Osteocyte (in vitro differentiated cells): ENCODE measurements at regions not wholly inside any gene's neighbourhood (a gene's known extent, or its start where the extent isn't known, plus 50 kb on each side); places are given as distances from the start of the nearest gene placed in this dataset.

Experiments used
- DNase-seq: peaks from one replicate; pipeline ENCODE4 v3.0.0; 2021; ENCODE audit warnings: mixed read lengths; ENCODE audit not compliant: unreplicated experiment; ENCODE audit errors: extremely low spot score
- H3K27ac Mint-ChIP-seq: one replicate; pipeline ENCODE4 v1.8.0; 2021; ENCODE audit warnings: mild to moderate bottlenecking, mixed read lengths; ENCODE audit not compliant: unreplicated experiment
- H3K27me3 Mint-ChIP-seq: one replicate; pipeline ENCODE4 v1.8.0; 2021; ENCODE audit warnings: mixed read lengths; ENCODE audit not compliant: unreplicated experiment
- H3K36me3 Mint-ChIP-seq: one replicate; pipeline ENCODE4 v1.8.0; 2021; ENCODE audit warnings: mixed read lengths; ENCODE audit not compliant: unreplicated experiment
- H3K4me1 Mint-ChIP-seq: one replicate; pipeline ENCODE4 v1.8.0; 2021; ENCODE audit warnings: mixed read lengths; ENCODE audit not compliant: unreplicated experiment
- H3K4me3 Mint-ChIP-seq: one replicate; pipeline ENCODE4 v1.8.0; 2021; ENCODE audit warnings: mild to moderate bottlenecking, moderate library complexity, mixed read lengths; ENCODE audit not compliant: unreplicated experiment
- H3K9me3 Mint-ChIP-seq: one replicate; pipeline ENCODE4 v1.8.0; 2021; ENCODE audit warnings: mixed read lengths; ENCODE audit not compliant: unreplicated experiment
- CTCF ChIP-seq: fragments of 200-600 bp; sonication (generic); IDR thresholded peaks from 2 replicates; pipeline ENCODE4 v1.5.0; 2021; ENCODE audit warnings: antibody characterized with exemption, mild to moderate bottlenecking, moderate library complexity

GRCh38 chr10:107443326-107443725 is 278.8 kb upstream of the SORCS1 start:
- TF ChIP-seq CTCF: no peak
- H3K27me3 Mint-ChIP-seq: no peaks in the 10 kb centered on the region
- no peaks in the 10 kb centered on the region for H3K36me3 Mint-ChIP-seq
- no peak overlapping the region for H3K27ac Mint-ChIP-seq
- DNase-seq: no peak
- peaks cover 25% of the 10 kb centered on the region for H3K9me3 Mint-ChIP-seq
- H3K4me3 Mint-ChIP-seq: no peak overlapping the region
- no peaks in the 10 kb centered on the region for H3K4me1 Mint-ChIP-seq

DNA sequence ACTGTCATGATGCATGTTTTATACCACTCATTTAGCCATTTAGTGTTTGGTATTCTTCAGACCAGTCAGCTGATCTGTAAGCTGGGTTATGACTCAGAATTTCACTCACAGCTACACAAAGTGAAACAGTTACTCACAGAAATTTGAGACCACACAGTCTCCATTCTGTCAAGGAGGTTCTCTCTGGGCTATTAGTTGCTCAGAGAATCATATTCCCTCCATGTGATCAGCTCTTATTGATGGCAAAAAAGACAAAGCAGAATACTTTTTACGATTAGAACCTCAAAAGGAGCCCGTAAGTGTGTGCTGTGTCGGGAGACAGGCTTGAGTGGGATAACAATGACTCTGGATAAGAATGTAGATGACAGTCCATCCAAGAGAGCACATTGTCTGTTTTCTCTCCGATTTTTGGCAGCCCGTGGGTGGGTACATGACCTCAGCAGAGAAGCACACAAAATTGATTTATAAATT is 277.6 kb upstream of the SORCS1 start:
- no peak for DNase-seq
- no peaks in the 10 kb centered on the region for H3K4me1 Mint-ChIP-seq
- peaks cover 25% of the 10 kb centered on the region for H3K9me3 Mint-ChIP-seq
- no peak for TF ChIP-seq CTCF
- no peaks in the 10 kb centered on the region for H3K27me3 Mint-ChIP-seq
- H3K36me3 Mint-ChIP-seq: no peaks in the 10 kb centered on the region
- H3K27ac Mint-ChIP-seq: no peak overlapping the region
- H3K4me3 Mint-ChIP-seq: no peak overlapping the region

DNA sequence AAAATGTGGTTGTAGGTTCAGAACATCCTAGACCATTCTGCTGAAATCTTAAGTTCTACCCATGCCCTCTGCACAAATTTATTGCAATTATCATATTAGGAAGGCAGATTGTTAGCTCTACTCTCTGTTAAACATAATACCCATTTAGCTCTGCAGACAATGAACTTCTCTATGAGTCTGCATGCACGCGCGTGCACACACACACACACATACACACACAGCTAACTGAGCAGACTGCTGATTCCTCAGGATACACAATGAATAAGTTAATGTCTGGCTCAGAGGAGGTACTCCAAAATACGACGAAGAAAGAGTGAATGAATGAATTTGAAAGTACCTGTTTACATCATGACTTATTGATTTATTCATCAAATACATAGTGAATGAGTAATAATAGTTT is 276.2 kb upstream of the SORCS1 start:
- no peaks in the 10 kb centered on the region for H3K4me1 Mint-ChIP-seq
- H3K9me3 Mint-ChIP-seq: peaks cover 19% of the 10 kb centered on the region
- no peaks in the 10 kb centered on the region for H3K36me3 Mint-ChIP-seq
- DNase-seq: no peak
- no peak for TF ChIP-seq CTCF
- no peaks in the 10 kb centered on the region for H3K27me3 Mint-ChIP-seq
- H3K4me3 Mint-ChIP-seq: no peak overlapping the region
- H3K27ac Mint-ChIP-seq: no peak overlapping the region

DNA sequence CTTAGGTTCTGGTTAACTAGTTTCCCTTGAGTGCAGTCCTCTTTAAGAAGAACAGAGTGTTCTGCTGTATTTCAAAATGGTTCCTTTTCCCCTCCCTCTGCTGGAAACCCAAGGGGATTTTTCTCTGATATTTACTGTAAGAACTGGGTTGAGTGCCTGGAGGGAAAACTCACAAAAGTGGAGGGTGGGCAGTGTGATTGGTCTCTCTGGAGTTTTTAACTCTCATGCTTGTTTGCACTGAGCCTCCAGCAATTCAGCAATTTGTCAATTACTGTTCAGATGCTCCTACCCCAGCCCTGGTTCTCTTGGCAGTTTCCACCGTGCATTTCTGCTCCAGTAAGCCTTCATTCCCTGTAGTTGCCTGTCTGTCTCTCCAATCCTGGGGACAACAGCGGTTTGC is 273.4 kb upstream of the SORCS1 start:
- Mint-ChIP-seq H3K27ac (no peak overlapping the region), H3K9me3 (peaks cover 10% of the 10 kb centered on the region), H3K36me3 (no peaks in the 10 kb centered on the region), H3K27me3 (no peaks in the 10 kb centered on the region), H3K4me1 (no peaks in the 10 kb centered on the region), H3K4me3 (no peak overlapping the region)
- TF ChIP-seq CTCF: no peak
- no peak for DNase-seq

- no peak for TF ChIP-seq CTCF
- H3K36me3 Mint-ChIP-seq: no peaks in the 10 kb centered on the region
Measured at GRCh38 chr10:107436568-107436967, 272.1 kb upstream of the SORCS1 start.

More at GRCh38 chr10:107436568-107436967, 272.1 kb upstream of the SORCS1 start:
- Mint-ChIP-seq H3K27ac (no peak overlapping the region), H3K4me1 (no peaks in the 10 kb centered on the region), H3K9me3 (peaks cover 13% of the 10 kb centered on the region), H3K27me3 (no peaks in the 10 kb centered on the region), H3K4me3 (no peak overlapping the region)
- DNase-seq: no peak
